ENCODE measurements at regions not wholly inside any gene's neighbourhood (a gene's known extent, or its start where the extent isn't known, plus 50 kb on each side); places are given as distances from the start of the nearest gene placed in this dataset.
A peak's percentile ranks its signal among the peaks of the same experiment; 100 is the strongest.

DNA sequence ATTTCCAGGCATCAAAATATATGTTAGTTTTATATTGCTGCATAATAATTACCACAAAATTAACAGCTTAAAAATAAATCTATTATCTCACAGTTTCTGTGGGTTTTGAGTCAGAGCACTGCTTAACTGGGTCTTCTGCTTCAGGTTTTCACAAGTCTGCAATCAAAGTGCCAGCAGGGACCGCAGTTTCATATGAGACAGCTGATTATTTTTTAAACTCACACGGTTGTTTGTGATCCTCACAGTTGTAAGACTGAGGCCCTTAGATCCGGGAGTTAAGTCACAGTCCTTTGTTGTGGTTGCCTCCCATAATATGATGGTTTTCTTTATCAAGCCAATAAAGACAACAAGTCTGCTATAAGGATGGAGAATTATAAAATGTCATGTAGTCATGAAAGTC, 146.0 kb upstream of the ZWINT start:
- no peaks in the 10 kb centered on the region for H3K79me2 ChIP-seq (ENCODE audit: control insufficient read depth, insufficient read depth, low read length)
- no peak overlapping the region for H3K4me2 ChIP-seq (ENCODE audit: control insufficient read depth, insufficient read depth)
- H3K9me3 ChIP-seq (replicated peaks; ENCODE audit: control insufficient read depth, insufficient read depth, low read length), result no peaks in the 10 kb centered on the region
- 8% methylated on average over 3 of the region's 3 CpGs for WGBS (ENCODE audit: insufficient coverage, insufficient replicate concordance, low lambda C conversion rate, missing lambda C conversion rate)
- no peaks in the 10 kb centered on the region for H3K4me1 ChIP-seq (ENCODE audit: control insufficient read depth, insufficient read depth, low read length)
- H3K4me3 ChIP-seq, result no peak overlapping the region
- no peak overlapping the region for H3K9ac ChIP-seq (ENCODE audit: control insufficient read depth, insufficient read depth, low read length)
- POLR2A ChIA-PET, result no interaction called here
- SMC1A ChIA-PET (ENCODE audit: uncharacterized antibody, unreplicated experiment), result interaction anchor here (0.7 to 1.5 kb wide), 6 partner anchors 9 to 125 kb away, joined by 3 to 7 read pairs (median 3); no protein-coding TSS in a partner anchor
- intact Hi-C loops (cut with micrococcal nuclease; ENCODE audit: unreplicated experiment) (no loop called here), in situ Hi-C loops (cut with MboI) (no loop called here)
- FAIRE-seq (no peak), ATAC-seq (peak; percentile 84), DNase-seq (ENCODE audit: low read depth, low spot score) (no peak)
- H3K36me3 ChIP-seq (ENCODE audit: control insufficient read depth in 2 of 2, insufficient read depth in 2 of 2, low read length in 1 of 2), result no peaks in the 10 kb centered on the region
- RAD21 ChIA-PET (ENCODE audit: unreplicated experiment), result no interaction called here
- no TSS peak for BruUV-seq (replicated peaks)
- H3K27ac ChIP-seq (ENCODE audit: control insufficient read depth, insufficient read depth), result no peak overlapping the region
- H2AFZ ChIP-seq (ENCODE audit: control insufficient read depth, low read depth, low read length), result no peak overlapping the region
- H4K20me1 ChIP-seq (ENCODE audit: control insufficient read depth, insufficient read depth), result no peaks in the 10 kb centered on the region
- H3K27me3 ChIP-seq (replicated peaks in 1 of 2; ENCODE audit: control insufficient read depth in 2 of 2, insufficient read depth in 2 of 2, low read length in 1 of 2), result no peaks in the 10 kb centered on the region
- CTCF ChIA-PET, result interaction anchor here (1.1 kb wide), 1 partner anchor 26 kb away, joined by 3 read pairs; no protein-coding TSS in a partner anchor
- peak; percentile 39 for TF ChIP-seq IKZF1 (conservative IDR thresholded peaks at IDR 0.05)
- TF ChIP-seq NR2F1 (conservative IDR thresholded peaks at IDR 0.05), result 0 out of 2 replicates have a peak, but pooled peaks have one; percentile 18
- TF ChIP-seq, protein P1, sequence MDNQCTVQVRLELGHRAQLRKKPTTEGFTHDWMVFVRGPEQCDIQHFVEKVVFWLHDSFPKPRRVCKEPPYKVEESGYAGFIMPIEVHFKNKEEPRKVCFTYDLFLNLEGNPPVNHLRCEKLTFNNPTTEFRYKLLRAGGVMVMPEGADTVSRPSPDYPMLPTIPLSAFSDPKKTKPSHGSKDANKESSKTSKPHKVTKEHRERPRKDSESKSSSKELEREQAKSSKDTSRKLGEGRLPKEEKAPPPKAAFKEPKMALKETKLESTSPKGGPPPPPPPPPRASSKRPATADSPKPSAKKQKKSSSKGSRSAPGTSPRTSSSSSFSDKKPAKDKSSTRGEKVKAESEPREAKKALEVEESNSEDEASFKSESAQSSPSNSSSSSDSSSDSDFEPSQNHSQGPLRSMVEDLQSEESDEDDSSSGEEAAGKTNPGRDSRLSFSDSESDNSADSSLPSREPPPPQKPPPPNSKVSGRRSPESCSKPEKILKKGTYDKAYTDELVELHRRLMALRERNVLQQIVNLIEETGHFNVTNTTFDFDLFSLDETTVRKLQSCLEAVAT (IDR thresholded peaks at IDR 0.05), result no peak
- TF ChIP-seq, protein P2, sequence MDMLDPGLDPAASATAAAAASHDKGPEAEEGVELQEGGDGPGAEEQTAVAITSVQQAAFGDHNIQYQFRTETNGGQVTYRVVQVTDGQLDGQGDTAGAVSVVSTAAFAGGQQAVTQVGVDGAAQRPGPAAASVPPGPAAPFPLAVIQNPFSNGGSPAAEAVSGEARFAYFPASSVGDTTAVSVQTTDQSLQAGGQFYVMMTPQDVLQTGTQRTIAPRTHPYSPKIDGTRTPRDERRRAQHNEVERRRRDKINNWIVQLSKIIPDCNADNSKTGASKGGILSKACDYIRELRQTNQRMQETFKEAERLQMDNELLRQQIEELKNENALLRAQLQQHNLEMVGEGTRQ (IDR thresholded peaks at IDR 0.05; ENCODE audit: borderline replicate concordance, low read depth, low read length), result no peak
- no peak for TF ChIP-seq ATF3 (IDR thresholded peaks at IDR 0.05; ENCODE audit: borderline replicate concordance, extremely low read depth, low read depth, low read length)
- TF ChIP-seq FOS (IDR thresholded peaks at IDR 0.05; ENCODE audit: borderline replicate concordance, extremely low read depth, insufficient read length), result no peak
- TF ChIP-seq TCF7 (IDR thresholded peaks at IDR 0.05; ENCODE audit: borderline replicate concordance), result no peak
- no peak for TF ChIP-seq PRDM15 (CRISPR knock-in tag; IDR thresholded peaks at IDR 0.05)
- TF ChIP-seq SMARCA5 (IDR thresholded peaks at IDR 0.05), result no peak
- TF ChIP-seq PML (IDR thresholded peaks at IDR 0.05; ENCODE audit: low read length), result no peak
- no peak for TF ChIP-seq ESRRA (IDR thresholded peaks at IDR 0.05; ENCODE audit: low read length)
- TF ChIP-seq KLF5 (IDR thresholded peaks at IDR 0.05; ENCODE audit: partially characterized antibody), result no peak
- peak; percentile 33; the same call in 1 of the 2 replicates for TF ChIP-seq ATF7 (IDR thresholded peaks at IDR 0.05; ENCODE audit: low read depth)
- TF ChIP-seq RELB (IDR thresholded peaks at IDR 0.05; ENCODE audit: low read depth), result no peak
- TF ChIP-seq HSF1 (IDR thresholded peaks at IDR 0.05; ENCODE audit: low read depth, low read length), result no peak
- TF ChIP-seq IKZF2 (IDR thresholded peaks at IDR 0.05), result peak in 1 of 2 experiments; percentile 27; a peak in 1 of 4 replicates

Measured in GM12878 (cell line).